ENCODE measurements at regions not wholly inside any gene's neighbourhood (a gene's known extent, or its start where the extent isn't known, plus 50 kb on each side); places are given as distances from the start of the nearest gene placed in this dataset.

GRCh38 chr2:108079736-108080135 is 93.4 kb downstream of the SLC5A7 start:
- Histone ChIP-seq H3K4me3 (ENCODE audit: low read depth, low read length, poor library complexity, severe bottlenecking) (no peak overlapping the region), H3K36me3 (ENCODE audit: insufficient read depth, low read length, poor library complexity, severe bottlenecking) (no peaks in the 10 kb centered on the region), H3K27me3 (replicated peaks; ENCODE audit: insufficient read depth, low read depth, low read length, poor library complexity) (peaks cover 6% of the 10 kb centered on the region), H3K27ac (ENCODE audit: low read depth, low read length, poor library complexity, severe bottlenecking) (no peak overlapping the region), H3K9me3 (ENCODE audit: low read depth, low read length, poor library complexity, severe bottlenecking) (no peaks in the 10 kb centered on the region), H3K4me1 (ENCODE audit: insufficient read depth, low read length, poor library complexity, severe bottlenecking) (no peaks in the 10 kb centered on the region)
- DNase-seq (ENCODE audit: low spot score), result no peak
- intact Hi-C loops (cut with micrococcal nuclease; ENCODE audit: unreplicated experiment), result no loop called here
- ChIA-PET CTCF (no interaction called here), POLR2A (ENCODE audit: low non-redundant PET) (no interaction called here)
- no TSS peak for BruUV-seq (replicated peaks)
- TF ChIP-seq CTCF (conservative IDR thresholded peaks at IDR 0.05; ENCODE audit: low read depth, low read length) (no peak), EZH2 (IDR thresholded peaks at IDR 0.05; ENCODE audit: borderline replicate concordance, low read depth, low read length, poor library complexity, severe bottlenecking) (no peak)

- Histone ChIP-seq H3K9me3 (ENCODE audit: low read depth, low read length, poor library complexity, severe bottlenecking) (no peaks in the 10 kb centered on the region), H3K4me1 (ENCODE audit: insufficient read depth, low read length, poor library complexity, severe bottlenecking) (no peaks in the 10 kb centered on the region), H3K27ac (ENCODE audit: low read depth, low read length, poor library complexity, severe bottlenecking) (no peak overlapping the region), H3K36me3 (ENCODE audit: insufficient read depth, low read length, poor library complexity, severe bottlenecking) (no peaks in the 10 kb centered on the region), H3K4me3 (ENCODE audit: low read depth, low read length, poor library complexity, severe bottlenecking) (no peak overlapping the region), H3K27me3 (replicated peaks; ENCODE audit: insufficient read depth, low read depth, low read length, poor library complexity) (peaks cover 6% of the 10 kb centered on the region)
- no TSS peak for BruUV-seq (replicated peaks)
- POLR2A ChIA-PET (ENCODE audit: low non-redundant PET), result no interaction called here
- no peak for DNase-seq (ENCODE audit: low spot score)
- no peak for TF ChIP-seq EZH2 (IDR thresholded peaks at IDR 0.05; ENCODE audit: borderline replicate concordance, low read depth, low read length, poor library complexity, severe bottlenecking)
- TF ChIP-seq CTCF (conservative IDR thresholded peaks at IDR 0.05; ENCODE audit: low read depth, low read length), result no peak
- CTCF ChIA-PET, result no interaction called here
- intact Hi-C loops (cut with micrococcal nuclease; ENCODE audit: unreplicated experiment), result no loop called here
Measured at GRCh38 chr2:108080177-108080576, 93.9 kb downstream of the SLC5A7 start.

- TF ChIP-seq EZH2 (IDR thresholded peaks at IDR 0.05; ENCODE audit: borderline replicate concordance, low read depth, low read length, poor library complexity, severe bottlenecking), result no peak
- no peak for TF ChIP-seq CTCF (conservative IDR thresholded peaks at IDR 0.05; ENCODE audit: low read depth, low read length)
- POLR2A ChIA-PET (ENCODE audit: low non-redundant PET), result no interaction called here
- Histone ChIP-seq H3K4me1 (ENCODE audit: insufficient read depth, low read length, poor library complexity, severe bottlenecking) (no peaks in the 10 kb centered on the region), H3K36me3 (ENCODE audit: insufficient read depth, low read length, poor library complexity, severe bottlenecking) (no peaks in the 10 kb centered on the region), H3K9me3 (ENCODE audit: low read depth, low read length, poor library complexity, severe bottlenecking) (no peaks in the 10 kb centered on the region), H3K27ac (ENCODE audit: low read depth, low read length, poor library complexity, severe bottlenecking) (no peak overlapping the region), H3K27me3 (replicated peaks; ENCODE audit: insufficient read depth, low read depth, low read length, poor library complexity) (no peaks in the 10 kb centered on the region), H3K4me3 (ENCODE audit: low read depth, low read length, poor library complexity, severe bottlenecking) (no peak overlapping the region)
- CTCF ChIA-PET, result no interaction called here
- no peak for DNase-seq (ENCODE audit: low spot score)
- no TSS peak for BruUV-seq (replicated peaks)
- intact Hi-C loops (cut with micrococcal nuclease; ENCODE audit: unreplicated experiment), result no loop called here
Measured at GRCh38 chr2:108082978-108083377, 96.7 kb downstream of the SLC5A7 start.

All from A673 (cell line).